Erythroblast (primary cell): ENCODE measurements at regions not wholly inside any gene's neighbourhood (a gene's known extent, or its start where the extent isn't known, plus 50 kb on each side); places are given as distances from the start of the nearest gene placed in this dataset.
"Not testable (repeated sequence)": the region's sequence is repeated elsewhere in the genome, so short reads cannot be mapped to it uniquely, and the experiment has no call there.

ENCODE experiments used
- DNase-seq, 2 experiments: peaks; one replicate each; lab custom pipeline; 2025; lab: John Stamatoyannopoulos, UW
- GATA1 ChIP-seq: IDR thresholded peaks from 2 replicates; pipeline ENCODE4 v1.6.1; 2011; ENCODE audit warnings: low read depth, mild to moderate bottlenecking, control low read depth, low read length, moderate library complexity
- POLR2A ChIP-seq: IDR thresholded peaks from 2 replicates; pipeline ENCODE4 v1.6.1; 2011; ENCODE audit warnings: mild to moderate bottlenecking, low read length

- no peak for DNase-seq
Observed at GRCh38 chr10:25104441-25104840, 70.4 kb upstream of the GPR158 start.

GRCh38 chr10:25105262-25105661 lies 69.5 kb upstream of the GPR158 start:
- TF ChIP-seq POLR2A (no peak), GATA1 (no peak)
- no peak for DNase-seq

More at GRCh38 chr10:25104441-25104840, 70.4 kb upstream of the GPR158 start:
- TF ChIP-seq POLR2A, result no peak

- DNase-seq, result no peak
- no peak for TF ChIP-seq POLR2A
- TF ChIP-seq GATA1, result no peak
Observed at GRCh38 chr10:25105743-25106260, 69.0 kb upstream of the GPR158 start.

GRCh38 chr10:25107756-25108155 lies 67.0 kb upstream of the GPR158 start:
- DNase-seq, result no peak
- TF ChIP-seq GATA1 (no peak), POLR2A (no peak)

GRCh38 chr10:25109896-25110295 lies 64.9 kb upstream of the GPR158 start:
- DNase-seq, result not testable (repeated sequence)

GRCh38 chr10:25112016-25112415 lies 62.8 kb upstream of the GPR158 start:
- TF ChIP-seq GATA1, result no peak
- TF ChIP-seq POLR2A, result no peak
- no peak for DNase-seq

- TF ChIP-seq POLR2A (no peak), GATA1 (no peak)
- peak; percentile 44 to 66 for DNase-seq
Observed at GRCh38 chr10:25113191-25114035, 61.4 kb upstream of the GPR158 start.

- TF ChIP-seq GATA1 (no peak), POLR2A (no peak)
- no peak for DNase-seq
Observed at GRCh38 chr10:25114036-25114411, 60.8 kb upstream of the GPR158 start.

- no peak for DNase-seq
- no peak for TF ChIP-seq GATA1
- TF ChIP-seq POLR2A, result no peak
Observed at GRCh38 chr10:25117757-25118156, 57.0 kb upstream of the GPR158 start.

GRCh38 chr10:25120188-25120587 lies 54.6 kb upstream of the GPR158 start:
- TF ChIP-seq POLR2A, result no peak
- no peak for TF ChIP-seq GATA1
- DNase-seq, result no peak
